GM06990 (cell line): ENCODE measurements at regions not wholly inside any gene's neighbourhood (a gene's known extent, or its start where the extent isn't known, plus 50 kb on each side); places are given as distances from the start of the nearest gene placed in this dataset.
"Not testable (repeated sequence)": the region's sequence is repeated elsewhere in the genome, so short reads cannot be mapped to it uniquely, and the experiment has no call there.

ENCODE experiments used
- DNase-seq: peaks from one replicate; pipeline ENCODE4 v3.0.0-alpha.2; 2011; ENCODE audit not compliant: insufficient read length; ENCODE audit errors: extremely low read depth
- H3K27me3 ChIP-seq: replicated peaks from 2 replicates; pipeline ENCODE4 v1.6.0; 2011; ENCODE audit warnings: low read length; ENCODE audit not compliant: control insufficient read depth, insufficient read depth
- H3K36me3 ChIP-seq: 2 replicates; pipeline ENCODE4 v1.5.1; 2011; ENCODE audit warnings: low read length; ENCODE audit not compliant: control insufficient read depth, insufficient read depth
- H3K4me3 ChIP-seq: replicated peaks from 2 replicates; pipeline ENCODE4 v1.5.1; 2011; ENCODE audit warnings: low read depth, mild to moderate bottlenecking, control low read depth, low read length
- CTCF ChIP-seq: IDR thresholded peaks from 2 replicates; pipeline ENCODE4 v1.5.1; 2011; ENCODE audit warnings: low read length, control low read depth, mild to moderate bottlenecking, inconsistent platforms; ENCODE audit not compliant: insufficient read depth, poor library complexity, severe bottlenecking

- no peaks in the 10 kb centered on the region for H3K36me3 ChIP-seq
- H3K4me3 ChIP-seq, result no peak overlapping the region
- no peak for TF ChIP-seq CTCF
- no peak for DNase-seq
- H3K27me3 ChIP-seq, result no peaks in the 10 kb centered on the region
Observed at GRCh38 chr4:189232274-189232673, 708.4 kb upstream of the FRG1 start.

- DNase-seq, result not testable (repeated sequence)
Observed at GRCh38 chr4:189233754-189234153, 706.9 kb upstream of the FRG1 start.

DNA sequence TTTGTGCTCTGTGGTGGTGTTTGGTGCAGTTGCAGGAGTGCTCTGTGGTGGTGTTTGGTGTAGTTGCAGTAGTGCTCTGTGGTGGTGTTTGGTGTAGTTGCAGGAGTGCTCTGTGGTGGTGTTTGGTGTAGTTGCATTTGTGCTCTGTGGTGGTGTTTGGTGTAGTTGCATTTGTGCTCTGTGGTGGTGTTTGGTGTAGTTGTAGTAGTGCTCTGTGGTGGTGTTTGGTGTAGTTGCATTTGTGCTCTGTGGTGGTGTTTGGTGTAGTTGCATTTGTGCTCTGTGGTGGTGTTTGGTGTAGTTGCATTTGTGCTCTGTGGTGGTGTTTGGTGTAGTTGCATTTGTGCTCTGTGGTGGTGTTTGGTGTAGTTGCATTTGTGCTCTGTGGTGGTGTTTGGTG lies 705.7 kb upstream of the FRG1 start:
- H3K27me3 ChIP-seq, H3K4me3 ChIP-seq, DNase-seq, H3K36me3 ChIP-seq: not testable (repeated sequence)

More at GRCh38 chr4:189233754-189234153, 706.9 kb upstream of the FRG1 start:
- not testable (repeated sequence) for H3K36me3 ChIP-seq, H3K27me3 ChIP-seq, H3K4me3 ChIP-seq

GRCh38 chr4:189235599-189235998 lies 705.1 kb upstream of the FRG1 start:
- H3K36me3 ChIP-seq, result no peaks in the 10 kb centered on the region
- TF ChIP-seq CTCF, result no peak
- H3K27me3 ChIP-seq, result no peaks in the 10 kb centered on the region
- H3K4me3 ChIP-seq, result no peak overlapping the region
- no peak for DNase-seq

GRCh38 chr4:189236321-189236720 lies 704.4 kb upstream of the FRG1 start:
- not testable (repeated sequence) for H3K27me3 ChIP-seq, DNase-seq, H3K4me3 ChIP-seq, H3K36me3 ChIP-seq

DNA sequence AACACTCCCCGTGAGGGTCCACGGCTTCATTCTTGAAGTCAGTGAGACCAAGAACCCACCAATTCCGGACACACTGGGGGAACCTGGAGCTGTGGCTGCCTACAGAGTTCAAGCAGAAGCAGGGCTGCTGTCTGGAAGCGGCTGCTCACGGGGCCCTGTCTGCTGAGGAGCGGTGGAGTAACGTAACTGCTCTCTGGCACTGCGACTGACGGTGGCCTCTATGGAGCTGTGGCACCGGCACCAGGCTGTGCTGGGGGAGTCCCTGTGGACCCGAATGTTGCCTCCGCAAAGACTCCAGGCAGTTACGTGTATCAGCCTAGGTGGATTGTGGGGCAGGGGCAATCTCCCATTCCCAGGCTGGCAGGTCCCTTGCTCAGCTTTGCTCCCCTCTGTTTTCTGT lies 703.3 kb upstream of the FRG1 start:
- H3K27me3 ChIP-seq, result no peaks in the 10 kb centered on the region
- no peak overlapping the region for H3K4me3 ChIP-seq
- TF ChIP-seq CTCF, result no peak
- no peaks in the 10 kb centered on the region for H3K36me3 ChIP-seq
- DNase-seq, result no peak

DNA sequence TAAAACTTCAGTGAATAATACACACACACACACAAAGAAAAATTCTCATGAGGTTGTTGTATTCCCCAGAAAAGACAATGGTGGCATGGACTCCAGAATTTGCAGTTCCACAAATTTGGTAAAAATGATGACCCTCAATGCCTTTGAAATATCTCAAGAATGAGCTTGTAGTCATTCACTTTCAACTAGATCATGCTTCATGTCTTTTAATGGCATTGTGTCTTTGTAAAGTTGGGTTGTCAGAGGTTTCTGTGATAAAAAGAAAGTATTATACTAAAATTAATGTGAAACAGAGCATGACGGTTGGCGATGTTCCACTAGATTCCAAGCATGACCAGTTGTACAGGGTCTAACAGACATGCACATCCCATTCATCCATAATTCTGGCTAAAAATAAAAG lies 685.0 kb upstream of the FRG1 start:
- H3K27me3 ChIP-seq, result no peaks in the 10 kb centered on the region
- DNase-seq, result no peak
- H3K4me3 ChIP-seq, result no peak overlapping the region
- no peak for TF ChIP-seq CTCF
- H3K36me3 ChIP-seq, result no peaks in the 10 kb centered on the region
